ENCODE measurements at regions not wholly inside any gene's neighbourhood (a gene's known extent, or its start where the extent isn't known, plus 50 kb on each side); places are given as distances from the start of the nearest gene placed in this dataset.

DNA sequence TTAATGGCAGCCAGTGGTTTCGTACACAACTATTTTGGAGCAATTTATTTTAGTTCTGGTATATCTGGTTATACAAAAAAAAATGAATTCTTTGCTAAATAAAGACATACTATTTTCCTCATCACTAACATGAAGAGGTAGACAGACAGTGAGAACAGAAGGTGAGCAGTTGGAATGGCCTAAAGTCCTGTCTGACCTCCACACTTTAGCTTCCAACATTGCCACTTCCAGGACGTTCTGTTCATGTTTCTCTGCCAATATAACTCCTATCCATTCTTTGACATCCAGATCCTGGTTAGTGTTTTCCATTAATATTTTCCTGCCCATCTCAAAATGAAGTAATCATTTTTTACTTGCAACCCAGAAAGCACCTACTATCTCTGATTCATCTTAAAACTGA is 112.9 kb upstream of the FRY start:
- Mint-ChIP-seq H3K4me1 (ENCODE audit: low read depth) (peaks cover 14% of the 10 kb centered on the region), H3K36me3 (no peaks in the 10 kb centered on the region), H3K4me3 (no peak overlapping the region), H3K9me3 (no peaks in the 10 kb centered on the region), H3K27ac (no peak overlapping the region), H3K27me3 (no peaks in the 10 kb centered on the region)
- intact Hi-C loops (cut with micrococcal nuclease): no loop called here
- POLR2A ChIA-PET: no interaction called here
- no peak for DNase-seq
- CTCF ChIA-PET: interaction anchor here (4.2 kb wide), 1 partner anchor 9 kb away, joined by 23 read pairs; no protein-coding TSS in a partner anchor

DNA sequence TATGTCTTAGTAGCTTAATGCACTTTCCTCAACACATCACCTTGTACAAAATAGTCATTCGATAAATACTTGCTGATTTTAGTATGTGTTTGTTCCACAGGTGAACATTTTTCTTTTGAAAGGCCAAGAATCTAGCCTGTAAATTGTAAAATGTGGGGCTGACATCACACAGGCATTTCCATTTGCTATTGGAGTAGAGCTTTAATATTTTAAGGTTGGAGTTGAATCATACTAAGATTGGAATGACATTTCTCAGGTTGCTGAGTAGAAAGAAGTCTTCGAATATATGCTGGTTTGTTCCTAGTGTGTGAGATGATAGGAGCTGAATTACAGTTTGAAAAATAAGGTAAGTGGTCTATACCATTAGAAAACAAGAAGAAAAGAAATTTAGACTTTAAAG is 112.3 kb upstream of the FRY start:
- H3K4me1 Mint-ChIP-seq (ENCODE audit: low read depth): peaks cover 14% of the 10 kb centered on the region
- H3K27ac Mint-ChIP-seq: no peak overlapping the region
- no peak overlapping the region for H3K4me3 Mint-ChIP-seq
- H3K9me3 Mint-ChIP-seq: no peaks in the 10 kb centered on the region
- DNase-seq: no peak
- no peaks in the 10 kb centered on the region for H3K27me3 Mint-ChIP-seq
- ChIA-PET POLR2A (no interaction called here), CTCF (interaction anchor here (4.2 kb wide), 1 partner anchor 10 kb away, joined by 23 read pairs; no protein-coding TSS in a partner anchor)
- no peaks in the 10 kb centered on the region for H3K36me3 Mint-ChIP-seq
- intact Hi-C loops (cut with micrococcal nuclease): no loop called here

DNA sequence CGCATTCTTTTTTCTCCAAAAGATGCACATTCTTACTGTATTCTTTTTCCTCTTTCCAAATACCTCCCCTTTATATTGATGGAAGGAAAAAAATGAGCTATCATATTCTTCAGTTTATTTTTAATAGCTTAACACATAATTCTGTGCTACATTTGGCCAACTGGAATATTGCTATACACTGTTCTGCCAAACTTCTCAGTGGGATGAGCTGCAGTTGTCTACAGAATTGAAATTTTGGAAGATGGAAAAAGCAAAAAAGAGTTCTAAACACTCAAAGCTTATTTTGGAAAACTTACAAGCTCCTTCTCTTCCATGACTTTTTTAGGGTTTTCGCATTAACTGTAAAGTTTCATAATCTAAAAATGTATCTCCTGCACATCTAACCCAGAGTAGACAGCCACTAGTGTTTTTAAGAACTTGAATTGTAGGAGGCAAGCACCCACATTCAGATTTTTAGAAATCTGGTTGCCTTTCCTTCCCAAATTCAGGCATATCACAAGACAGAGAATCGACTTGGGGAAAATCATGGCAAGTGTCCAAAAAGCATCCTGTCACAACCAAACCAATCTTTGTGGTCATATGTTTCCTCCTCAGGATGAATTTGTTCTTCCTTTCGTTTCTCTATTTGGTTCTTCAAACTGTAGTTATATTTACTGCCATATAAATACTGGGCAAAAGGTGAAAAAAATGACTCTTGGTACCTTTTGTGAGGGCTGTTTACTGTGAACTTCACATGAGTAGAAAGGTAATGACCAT is 111.4 kb upstream of the FRY start:
- H3K27ac Mint-ChIP-seq: no peak overlapping the region
- H3K27me3 Mint-ChIP-seq: no peaks in the 10 kb centered on the region
- no peaks in the 10 kb centered on the region for H3K9me3 Mint-ChIP-seq
- ChIA-PET CTCF (interaction anchor here (0.6 to 4.2 kb wide), 3 partner anchors 10 to 144 kb away, joined by 3 to 23 read pairs (median 3); no protein-coding TSS in a partner anchor), POLR2A (no interaction called here)
- no peaks in the 10 kb centered on the region for H3K36me3 Mint-ChIP-seq
- intact Hi-C loops (cut with micrococcal nuclease): no loop called here
- DNase-seq: no peak
- H3K4me3 Mint-ChIP-seq: no peak overlapping the region
- peaks cover 14% of the 10 kb centered on the region for H3K4me1 Mint-ChIP-seq (ENCODE audit: low read depth)

DNA sequence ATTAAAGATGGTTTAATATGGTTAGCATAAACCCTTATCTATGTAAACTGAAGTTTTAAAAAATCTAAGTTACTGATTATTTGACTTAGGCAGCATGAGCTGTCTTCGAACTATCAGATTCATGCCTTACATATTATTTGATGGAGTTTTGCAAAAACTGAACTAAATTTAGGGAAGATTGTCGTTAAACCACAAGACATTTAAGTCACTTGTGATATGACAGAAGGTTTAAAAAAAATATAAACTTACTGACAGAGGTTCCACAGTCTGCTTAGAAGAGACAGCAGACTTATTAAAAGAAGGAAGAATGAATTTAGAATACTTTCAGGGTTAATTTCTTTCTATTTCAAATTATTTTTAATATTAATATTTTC is 110.9 kb upstream of the FRY start:
- no peak for DNase-seq
- no peaks in the 10 kb centered on the region for H3K27me3 Mint-ChIP-seq
- CTCF ChIA-PET: interaction anchor here (1.2 to 4.2 kb wide), 2 partner anchors 11 to 15 kb away, joined by 3 to 23 read pairs; no protein-coding TSS in a partner anchor
- POLR2A ChIA-PET: no interaction called here
- H3K27ac Mint-ChIP-seq: no peak overlapping the region
- intact Hi-C loops (cut with micrococcal nuclease): no loop called here
- H3K36me3 Mint-ChIP-seq: no peaks in the 10 kb centered on the region
- no peak overlapping the region for H3K4me3 Mint-ChIP-seq
- H3K9me3 Mint-ChIP-seq: no peaks in the 10 kb centered on the region
- H3K4me1 Mint-ChIP-seq (ENCODE audit: low read depth): peaks cover 14% of the 10 kb centered on the region

DNA sequence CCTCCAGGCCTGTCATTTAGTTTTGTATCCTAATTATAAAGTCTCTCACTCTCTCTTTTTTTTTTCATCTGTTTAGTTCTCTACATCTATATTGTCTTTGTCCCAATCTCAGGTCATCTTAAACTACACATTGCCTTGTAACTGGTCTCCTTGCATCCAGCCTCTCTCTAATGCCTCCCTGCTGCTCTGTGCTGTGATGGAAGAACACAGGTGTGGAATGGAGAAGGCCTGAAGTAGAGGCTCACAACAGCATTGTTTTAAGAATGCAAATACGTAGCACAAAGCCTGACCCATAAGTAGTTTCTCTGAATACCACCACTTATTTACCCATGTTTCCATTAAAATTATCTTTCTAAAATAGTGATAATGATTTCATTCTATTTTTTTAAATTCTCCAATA is 108.8 kb upstream of the FRY start:
- intact Hi-C loops (cut with micrococcal nuclease): no loop called here
- Mint-ChIP-seq H3K4me1 (ENCODE audit: low read depth) (peaks cover 18% of the 10 kb centered on the region), H3K27me3 (no peaks in the 10 kb centered on the region), H3K9me3 (no peaks in the 10 kb centered on the region), H3K4me3 (no peak overlapping the region), H3K36me3 (no peaks in the 10 kb centered on the region), H3K27ac (no peak overlapping the region)
- DNase-seq: no peak
- ChIA-PET POLR2A (no interaction called here), CTCF (interaction anchor here (1.3 to 2.1 kb wide), 2 partner anchors 10 to 13 kb away, joined by 5 to 13 read pairs; no protein-coding TSS in a partner anchor)

DNA sequence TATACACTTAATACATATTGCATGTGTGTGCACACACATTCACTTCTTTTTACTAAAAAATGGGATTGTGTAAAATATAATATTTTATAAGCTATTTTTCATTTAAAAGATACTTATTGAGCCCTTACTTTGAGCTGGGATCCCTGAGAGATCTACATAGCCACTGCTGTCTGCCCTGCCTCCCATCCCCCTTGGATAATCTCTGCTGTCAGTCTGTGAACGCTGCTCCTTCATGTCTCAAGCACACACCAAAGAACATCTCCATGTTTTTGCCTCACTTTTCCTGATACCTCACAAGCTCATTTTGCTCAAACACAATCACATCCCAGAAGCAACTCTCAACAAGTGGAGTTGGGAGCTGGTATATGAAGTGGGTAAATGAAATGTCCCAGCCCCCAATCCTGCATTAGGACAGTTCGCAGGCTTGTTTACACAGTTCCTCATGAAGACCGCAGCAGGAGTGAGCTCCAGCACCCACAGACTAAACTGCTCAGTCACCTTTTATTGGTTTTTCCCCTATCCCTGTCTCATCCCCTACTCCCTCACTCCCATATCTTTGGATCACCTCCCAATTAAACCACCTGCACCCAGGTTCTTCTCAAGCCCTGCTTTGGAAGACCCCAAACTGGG is 108.3 kb upstream of the FRY start:
- Mint-ChIP-seq H3K27me3 (no peaks in the 10 kb centered on the region), H3K27ac (no peak overlapping the region), H3K4me3 (no peak overlapping the region), H3K9me3 (no peaks in the 10 kb centered on the region), H3K4me1 (ENCODE audit: low read depth) (peaks cover 21% of the 10 kb centered on the region), H3K36me3 (no peaks in the 10 kb centered on the region)
- no peak for DNase-seq
- ChIA-PET POLR2A (no interaction called here), CTCF (interaction anchor here (1.3 to 2.1 kb wide), 2 partner anchors 10 to 13 kb away, joined by 5 to 13 read pairs; no protein-coding TSS in a partner anchor)
- intact Hi-C loops (cut with micrococcal nuclease): no loop called here

DNA sequence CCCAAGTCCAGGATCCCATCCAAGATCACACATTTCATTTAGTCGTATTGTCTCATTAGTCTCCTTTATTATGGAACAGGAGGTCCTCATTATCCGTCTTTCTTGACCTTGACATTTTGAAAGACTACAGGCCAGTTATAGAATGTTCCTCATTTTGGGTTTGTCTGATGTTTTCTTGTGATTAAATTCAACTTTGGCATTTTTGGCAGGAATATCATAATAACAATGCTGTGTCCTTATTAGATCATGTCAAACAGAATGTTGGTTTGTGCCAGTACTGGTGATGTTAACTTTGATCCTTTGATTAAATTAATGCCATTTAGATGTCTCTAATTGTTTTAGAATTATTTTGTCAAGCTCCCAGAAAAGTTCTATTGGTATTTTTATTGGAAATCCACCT is 106.5 kb upstream of the FRY start:
- ChIA-PET POLR2A (no interaction called here), CTCF (no interaction called here)
- intact Hi-C loops (cut with micrococcal nuclease): no loop called here
- Mint-ChIP-seq H3K4me3 (no peak overlapping the region), H3K27me3 (no peaks in the 10 kb centered on the region), H3K36me3 (no peaks in the 10 kb centered on the region), H3K27ac (no peak overlapping the region), H3K4me1 (ENCODE audit: low read depth) (peaks cover 22% of the 10 kb centered on the region), H3K9me3 (no peaks in the 10 kb centered on the region)
- no peak for DNase-seq

DNA sequence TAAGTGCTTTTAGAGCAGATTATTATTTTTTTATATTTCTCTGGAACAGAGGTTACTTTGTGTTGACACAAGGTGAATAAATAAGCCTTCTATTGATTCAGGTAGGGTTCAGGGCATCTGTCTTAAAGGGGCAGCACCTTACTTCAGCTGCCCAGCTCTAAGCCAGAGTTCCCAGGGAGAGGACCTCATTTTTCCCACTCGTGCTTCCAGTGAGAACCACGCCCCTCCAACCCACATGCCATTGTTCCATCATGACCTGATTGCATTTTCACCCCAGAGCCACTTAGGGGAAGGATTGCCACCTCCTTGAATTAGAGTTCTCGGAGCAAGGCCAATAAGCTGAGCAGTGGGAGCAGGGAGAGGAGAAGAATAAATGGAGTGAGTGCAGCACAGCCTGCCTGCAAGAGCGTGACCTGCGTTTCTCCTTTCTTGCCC is 104.3 kb upstream of the FRY start:
- ChIA-PET CTCF (interaction anchor here (3.2 kb wide), 1 partner anchor 17 kb away, joined by 30 read pairs; no protein-coding TSS in a partner anchor), POLR2A (no interaction called here)
- Mint-ChIP-seq H3K27ac (no peak overlapping the region), H3K4me1 (ENCODE audit: low read depth) (peaks cover 12% of the 10 kb centered on the region), H3K4me3 (no peak overlapping the region), H3K9me3 (no peaks in the 10 kb centered on the region), H3K27me3 (no peaks in the 10 kb centered on the region), H3K36me3 (no peaks in the 10 kb centered on the region)
- DNase-seq: no peak
- intact Hi-C loops (cut with micrococcal nuclease): no loop called here

DNA sequence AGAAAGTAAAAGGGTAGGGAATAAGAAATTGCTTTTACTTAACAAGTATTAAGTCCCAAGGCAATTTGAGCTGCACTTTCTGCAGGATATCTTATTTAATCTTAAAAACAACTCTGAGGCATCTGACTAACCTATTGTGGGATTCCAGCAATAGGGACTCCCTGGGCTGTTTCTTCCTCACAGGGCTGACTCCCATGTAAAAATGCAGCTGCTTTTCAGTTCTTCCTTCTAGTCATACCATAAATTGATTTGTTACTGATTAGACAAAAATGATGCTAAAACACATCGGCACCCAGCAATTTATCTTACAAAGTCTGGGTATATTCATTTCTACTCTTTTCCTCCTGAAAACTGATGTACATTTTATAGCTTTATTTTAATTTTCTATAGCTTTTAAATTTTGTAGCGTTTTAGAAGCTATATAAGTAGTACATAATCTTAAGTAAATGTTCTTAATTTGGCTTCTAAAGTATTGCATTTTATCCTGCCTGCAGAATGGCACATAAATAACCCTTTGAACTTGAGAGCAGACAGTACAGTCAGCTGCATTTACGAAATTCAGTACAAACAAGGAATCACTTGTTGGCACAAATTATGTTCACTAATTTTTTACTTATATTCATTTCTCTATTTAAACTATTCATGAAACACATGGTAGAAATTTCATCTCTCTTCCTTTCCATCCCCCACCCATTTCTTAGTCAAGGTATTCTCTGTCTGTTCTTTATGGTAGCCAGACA is 102.4 kb upstream of the FRY start:
- DNase-seq: no peak
- Mint-ChIP-seq H3K27ac (no peak overlapping the region), H3K9me3 (no peaks in the 10 kb centered on the region), H3K4me1 (ENCODE audit: low read depth) (peaks cover 12% of the 10 kb centered on the region), H3K27me3 (no peaks in the 10 kb centered on the region), H3K36me3 (no peaks in the 10 kb centered on the region), H3K4me3 (no peak overlapping the region)
- intact Hi-C loops (cut with micrococcal nuclease): no loop called here
- CTCF ChIA-PET: interaction anchor here (1.6 to 3.2 kb wide), 2 partner anchors 19 to 24 kb away, joined by 4 to 30 read pairs; no protein-coding TSS in a partner anchor
- POLR2A ChIA-PET: no interaction called here

DNA sequence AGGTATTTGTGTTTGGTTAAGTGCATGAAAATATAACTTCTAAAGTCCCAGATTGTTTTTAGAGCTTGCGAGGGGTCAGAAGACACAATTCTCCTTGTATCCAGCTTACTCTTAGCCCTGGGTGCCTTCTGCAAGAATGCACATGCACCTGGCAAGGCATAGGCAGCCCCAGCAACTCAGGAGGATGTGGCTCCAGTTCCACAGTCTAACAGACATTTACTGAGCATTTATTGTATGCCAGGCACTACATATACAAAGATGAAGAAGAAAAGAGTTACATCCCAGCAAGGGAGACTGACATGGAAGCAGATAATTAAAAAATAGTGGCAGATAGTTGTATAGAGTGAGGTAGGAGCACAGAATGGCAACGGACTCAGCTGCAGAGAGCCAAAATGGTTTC is 101.1 kb upstream of the FRY start:
- H3K27ac Mint-ChIP-seq: no peak overlapping the region
- no peak for DNase-seq
- no peak overlapping the region for H3K4me3 Mint-ChIP-seq
- ChIA-PET CTCF (interaction anchor here (2.9 kb wide), 1 partner anchor 21 kb away, joined by 14 read pairs; no protein-coding TSS in a partner anchor), POLR2A (no interaction called here)
- H3K36me3 Mint-ChIP-seq: no peaks in the 10 kb centered on the region
- no peaks in the 10 kb centered on the region for H3K9me3 Mint-ChIP-seq
- intact Hi-C loops (cut with micrococcal nuclease): no loop called here
- H3K27me3 Mint-ChIP-seq: no peaks in the 10 kb centered on the region
- H3K4me1 Mint-ChIP-seq (ENCODE audit: low read depth): peaks cover 12% of the 10 kb centered on the region

DNA sequence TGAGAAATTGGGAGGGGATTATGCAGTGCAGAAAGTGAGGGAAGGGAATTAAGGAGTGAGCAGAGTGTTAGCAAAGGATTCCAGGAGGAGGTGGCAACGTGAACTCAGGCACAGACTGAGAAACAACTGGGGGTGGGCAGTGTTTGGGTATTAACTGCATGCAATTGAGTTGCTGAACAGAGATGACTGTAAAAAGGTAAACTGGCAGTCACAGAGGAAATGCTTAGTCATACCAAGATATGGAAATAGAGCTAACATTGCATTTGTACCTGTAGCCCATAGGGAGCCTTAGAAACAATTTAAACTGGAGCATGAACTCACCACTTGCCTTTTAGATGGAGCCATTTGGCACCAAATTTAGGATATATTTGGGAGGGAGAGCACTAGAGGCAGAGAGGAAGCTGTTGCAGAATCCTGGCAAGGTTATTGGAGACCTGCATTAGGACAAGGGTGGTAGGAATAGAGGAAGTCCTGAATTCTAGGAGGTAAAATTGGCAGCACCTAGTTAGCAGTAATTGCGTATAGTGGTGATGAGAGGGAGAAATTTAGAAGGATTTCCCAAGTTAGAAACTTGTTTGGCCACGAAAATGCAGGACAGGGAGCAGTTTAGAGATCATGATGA is 100.6 kb upstream of the FRY start:
- ChIA-PET POLR2A (no interaction called here), CTCF (interaction anchor here (1.9 to 2.9 kb wide), 2 partner anchors 16 to 21 kb away, joined by 7 to 14 read pairs; no protein-coding TSS in a partner anchor)
- DNase-seq: peak; percentile 50
- Mint-ChIP-seq H3K36me3 (no peaks in the 10 kb centered on the region), H3K4me3 (no peak overlapping the region), H3K4me1 (ENCODE audit: low read depth) (peaks cover 12% of the 10 kb centered on the region), H3K27ac (no peak overlapping the region), H3K9me3 (no peaks in the 10 kb centered on the region), H3K27me3 (no peaks in the 10 kb centered on the region)
- intact Hi-C loops (cut with micrococcal nuclease): no loop called here

DNA sequence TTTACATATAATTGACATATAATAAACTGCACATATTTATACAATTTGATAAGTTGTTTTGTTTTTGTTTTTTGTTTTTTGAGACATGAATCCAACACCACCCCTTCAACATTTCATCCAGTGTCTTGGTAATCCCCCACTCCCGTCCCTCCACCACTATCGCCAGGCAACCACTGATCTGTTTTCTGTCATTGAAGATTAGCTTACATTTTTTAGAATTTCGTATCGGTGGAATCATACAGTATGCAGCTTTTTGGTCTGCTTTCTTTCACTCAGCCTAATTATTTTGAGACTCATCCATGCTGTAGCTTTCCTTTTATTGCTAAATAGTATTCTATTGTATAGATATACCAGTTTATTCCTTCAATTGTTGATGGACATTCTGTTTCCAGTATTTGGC is 94.1 kb upstream of the FRY start:
- DNase-seq: no peak
- intact Hi-C loops (cut with micrococcal nuclease): no loop called here
- Mint-ChIP-seq H3K4me3 (no peak overlapping the region), H3K27ac (no peak overlapping the region), H3K36me3 (no peaks in the 10 kb centered on the region), H3K4me1 (ENCODE audit: low read depth) (no peaks in the 10 kb centered on the region), H3K27me3 (no peaks in the 10 kb centered on the region), H3K9me3 (no peaks in the 10 kb centered on the region)
- POLR2A ChIA-PET: no interaction called here
- CTCF ChIA-PET: no interaction called here

Data from activated CD4-positive, alpha-beta memory T cell treated with anti-CD3 and anti-CD28 coated beads for 36 hours (primary cell).